Heart right ventricle (tissue), 16 donors: ENCODE measurements at regions not wholly inside any gene's neighbourhood (a gene's known extent, or its start where the extent isn't known, plus 50 kb on each side); places are given as distances from the start of the nearest gene placed in this dataset.

Experiments
- ATAC-seq, 8 donors: fragments of 200-7000 bp; cut with Tn5 transposase; one replicate each; pipeline ENCODE4 v1.9.1; 2020; ENCODE audit warnings: mild to moderate bottlenecking in 8 of 8, moderate library complexity in 8 of 8, moderate number of reproducible peaks in 1 of 8
- DNase-seq, 2 donors: peaks; one replicate each; pipeline ENCODE4 v3.0.0-alpha.2; 2020
- H3K27ac ChIP-seq, 10 donors: fragments of 200-600 bp; sonication (generic) in 2 of 10; one replicate each; pipeline versions ENCODE4 v1.5.0 to v1.8.0; 2020 to 2022; ENCODE audit warnings: mild to moderate bottlenecking in 3 of 10
- H3K27me3 ChIP-seq, 7 donors: fragments of 200-600 bp; one replicate each; pipeline ENCODE4 v1.8.0; 2021 to 2022; ENCODE audit warnings: mild to moderate bottlenecking in 2 of 7
- H3K36me3 ChIP-seq, 9 donors: fragments of 200-600 bp; sonication (generic) in 1 of 9; one replicate each; pipeline versions ENCODE4 v1.5.0 to v1.8.0; 2020 to 2022; ENCODE audit warnings: mild to moderate bottlenecking in 2 of 9
- H3K4me1 ChIP-seq, 9 donors: fragments of 200-600 bp; sonication (generic) in 1 of 9; one replicate each; pipeline versions ENCODE4 v1.5.0 to v1.8.0; 2020 to 2022; ENCODE audit warnings: mild to moderate bottlenecking in 4 of 9
- H3K4me3 ChIP-seq, 10 donors: fragments of 200-600 bp; sonication (generic) in 2 of 10; one replicate each; pipeline versions ENCODE4 v1.5.0 to v1.8.0; 2020 to 2022; ENCODE audit warnings: mild to moderate bottlenecking in 7 of 10, moderate library complexity in 2 of 10
- H3K9me3 ChIP-seq, 11 donors: fragments of 200-600 bp in 10 of 11; sonication (generic) in 2 of 11; one replicate each; pipeline versions ENCODE4 v1.5.0 to v1.8.0; 2013 to 2022; ENCODE audit warnings: mild to moderate bottlenecking in 2 of 11, control low read depth in 1 of 11, moderate library complexity in 1 of 11
- CTCF ChIP-seq, 9 donors: fragments of 200-600 bp; sonication (generic) in 2 of 9; IDR thresholded peaks; one replicate each; pipeline versions ENCODE4 v1.5.0 to v1.8.0; 2021 to 2022; ENCODE audit warnings: antibody characterized with exemption in 9 of 9, mild to moderate bottlenecking in 5 of 9, moderate library complexity in 1 of 9
- WGBS, 2 donors: extraction: QIAGEN DNeasy Blood & Tissue Kit; methylation state at CpG; one replicate each; pipeline ENCODE4 v1.1.7; 2013; ENCODE audit warnings: inconsistent platforms in 1 of 2; 5-methylcytosine and 5-hydroxymethylcytosine counted together
- intact Hi-C, 10 donors: fragments of 100-400 bp; cut with DNase I; formaldehyde crosslinking; loops; one replicate each; pipeline versions ENCODE4 v1.11.1 to v1.14.2; 2022
- donor health status: Arrhythmogenic right ventricular cardiomyopathy.
- donor health status: ischemic (EF 13 %, LVEDD 7.1; RV severe dilation, severe dysfunction).
- donor health status: healthy with polysubstance abuse.
- donor health status: DM: no; HTN: yes; CAD: no.
- donor health status: DM: no; HTN: no; CAD: no.
- donor health status: ischemic (EF 25% LVEDD 6.9; RV normal size, moderate dysfunction).
- donor health status: ischemic (EF 25% LVEDD 5.7; RV mildly dilated, moderate dysfunction).
- donor health status: healthy.
- donor health status: DM: yes; HTN: yes; CAD: no.
- donor health status: Ischemic cardiomyopathy.
- donor health status: ischemic (EF 35%, LVEDD 5.7; RV mildly dilated, moderate dysfunction).
- donor health status: nonischemic (EF 11% LVEDD 7.7; RV severe dilation, severe dysfunction).
- donor health status: DM: yes; HTN: yes; CAD: no.
- donor health status: PGD.
- donor health status: ischemic (EF 29% LVEDD 5.4; RV normal size, mild dysfunction).
- donor health status: nonischemic (EF 23%, LVEDD 6.1; RV moderate dilation, normal function).

- intact Hi-C loops, result no loop called here
- Histone ChIP-seq H3K4me3 (no peak overlapping the region), H3K4me1 (no peaks in the 10 kb centered on the region), H3K27ac (no peak overlapping the region), H3K36me3 (no peaks in the 10 kb centered on the region), H3K9me3 (no peaks in the 10 kb centered on the region), H3K27me3 (no peaks in the 10 kb centered on the region)
- TF ChIP-seq CTCF (IDR thresholded peaks at IDR 0.05), result no peak
- DNase-seq, result no peak
- no peak for ATAC-seq
Observed at GRCh38 chr13:61024046-61024445, 391.6 kb downstream of the PCDH20 start.

GRCh38 chr13:61021838-61022237, 393.8 kb downstream of the PCDH20 start:
- intact Hi-C loops, result no loop called here
- ATAC-seq (no peak), DNase-seq (no peak)
- 57 to 66% methylated on average over 2 of the region's 2 CpGs for WGBS, 2 donors
- no peaks in the 10 kb centered on the region for H3K9me3 ChIP-seq
- H3K4me1 ChIP-seq, result no peaks in the 10 kb centered on the region
- H3K27me3 ChIP-seq, result no peaks in the 10 kb centered on the region
- H3K27ac ChIP-seq, result no peak overlapping the region
- no peak overlapping the region for H3K4me3 ChIP-seq
- no peak for TF ChIP-seq CTCF (IDR thresholded peaks at IDR 0.05)
- H3K36me3 ChIP-seq, result no peaks in the 10 kb centered on the region

- Histone ChIP-seq H3K4me1 (no peaks in the 10 kb centered on the region), H3K4me3 (no peak overlapping the region), H3K27ac (no peak overlapping the region), H3K9me3 (peaks cover 0 to 11% (median 0%) of the 10 kb centered on the region in 11 donors), H3K36me3 (no peaks in the 10 kb centered on the region), H3K27me3 (no peaks in the 10 kb centered on the region)
- ATAC-seq (no peak), DNase-seq (no peak)
- WGBS, 2 donors, result 78 to 87% methylated on average over 2 of the region's 2 CpGs
- intact Hi-C loops, result no loop called here
- no peak for TF ChIP-seq CTCF (IDR thresholded peaks at IDR 0.05)
Observed at GRCh38 chr13:61013796-61014195, 401.9 kb downstream of the PCDH20 start.

- Histone ChIP-seq H3K9me3 (peaks cover 0 to 27% (median 4%) of the 10 kb centered on the region in 11 donors), H3K27ac (no peak overlapping the region), H3K4me1 (no peaks in the 10 kb centered on the region), H3K27me3 (no peaks in the 10 kb centered on the region), H3K4me3 (no peak overlapping the region), H3K36me3 (no peaks in the 10 kb centered on the region)
- WGBS, 2 donors, result 71 to 74% methylated on average over 2 of the region's 2 CpGs
- TF ChIP-seq CTCF (IDR thresholded peaks at IDR 0.05), result no peak
- intact Hi-C loops, result no loop called here
- DNase-seq (no peak), ATAC-seq (no peak)
Observed at GRCh38 chr13:61010358-61010757, 405.3 kb downstream of the PCDH20 start.

- Histone ChIP-seq H3K4me1 (no peaks in the 10 kb centered on the region), H3K36me3 (no peaks in the 10 kb centered on the region), H3K9me3 (peaks cover 0 to 35% (median 0%) of the 10 kb centered on the region in 11 donors), H3K4me3 (no peak overlapping the region), H3K27me3 (no peaks in the 10 kb centered on the region), H3K27ac (no peak overlapping the region)
- 52 to 59% methylated on average over 1 of the region's 1 CpG for WGBS, 2 donors
- ATAC-seq (no peak), DNase-seq (no peak)
- intact Hi-C loops, result loop anchor here in 1 of 10 donors (1.0 kb wide), 1 partner anchor 17 kb away; no protein-coding TSS in a partner anchor
- no peak for TF ChIP-seq CTCF (IDR thresholded peaks at IDR 0.05)
Observed at GRCh38 chr13:61002686-61003085, 413.0 kb downstream of the PCDH20 start.
